ENCODE measurements at regions not wholly inside any gene's neighbourhood (a gene's known extent, or its start where the extent isn't known, plus 50 kb on each side); places are given as distances from the start of the nearest gene placed in this dataset.
"Not testable (repeated sequence)": the region's sequence is repeated elsewhere in the genome, so short reads cannot be mapped to it uniquely, and the experiment has no call there.

DNA sequence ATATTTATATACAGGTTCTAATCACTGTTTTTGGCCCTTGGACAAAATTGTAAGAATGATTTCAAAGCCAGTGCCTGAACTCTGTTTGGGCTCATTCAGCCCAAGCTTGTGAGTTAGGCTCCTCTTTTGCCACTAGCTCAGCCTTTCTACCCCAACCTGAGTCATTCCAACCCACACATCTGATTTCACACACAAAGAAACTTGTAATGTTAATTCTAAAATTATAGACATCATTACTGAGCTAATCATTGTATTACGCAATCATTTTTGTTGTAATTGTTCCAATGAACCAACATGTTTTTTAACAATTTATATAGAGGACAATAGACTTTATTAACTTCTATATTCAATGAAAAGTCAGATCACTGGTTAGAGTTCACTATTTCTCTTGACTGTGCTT lies 441.1 kb downstream of the ETNK1 start:
- DNase-seq = peak in 1 of 51 donors; percentile 12

DNA sequence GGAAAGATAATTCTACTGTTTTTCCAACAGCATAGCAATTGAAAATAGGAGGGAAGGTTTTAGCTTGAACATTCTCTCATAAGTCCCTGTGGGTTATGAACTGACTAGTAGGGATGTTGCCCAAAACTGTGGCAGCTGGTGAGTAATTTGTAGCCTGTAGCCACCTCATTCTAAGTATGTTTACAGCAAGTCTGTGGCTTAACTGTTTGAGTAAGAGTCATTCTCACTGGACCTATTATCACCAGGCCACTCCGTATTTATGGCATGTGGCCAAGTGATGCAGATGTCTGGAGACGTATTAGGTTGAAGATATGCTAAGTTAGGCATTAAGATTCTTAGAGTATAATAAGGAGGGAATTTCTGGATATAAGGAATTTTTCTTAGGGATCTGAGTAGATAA lies 458.3 kb downstream of the ETNK1 start:
- DNase-seq = no peak

DNA sequence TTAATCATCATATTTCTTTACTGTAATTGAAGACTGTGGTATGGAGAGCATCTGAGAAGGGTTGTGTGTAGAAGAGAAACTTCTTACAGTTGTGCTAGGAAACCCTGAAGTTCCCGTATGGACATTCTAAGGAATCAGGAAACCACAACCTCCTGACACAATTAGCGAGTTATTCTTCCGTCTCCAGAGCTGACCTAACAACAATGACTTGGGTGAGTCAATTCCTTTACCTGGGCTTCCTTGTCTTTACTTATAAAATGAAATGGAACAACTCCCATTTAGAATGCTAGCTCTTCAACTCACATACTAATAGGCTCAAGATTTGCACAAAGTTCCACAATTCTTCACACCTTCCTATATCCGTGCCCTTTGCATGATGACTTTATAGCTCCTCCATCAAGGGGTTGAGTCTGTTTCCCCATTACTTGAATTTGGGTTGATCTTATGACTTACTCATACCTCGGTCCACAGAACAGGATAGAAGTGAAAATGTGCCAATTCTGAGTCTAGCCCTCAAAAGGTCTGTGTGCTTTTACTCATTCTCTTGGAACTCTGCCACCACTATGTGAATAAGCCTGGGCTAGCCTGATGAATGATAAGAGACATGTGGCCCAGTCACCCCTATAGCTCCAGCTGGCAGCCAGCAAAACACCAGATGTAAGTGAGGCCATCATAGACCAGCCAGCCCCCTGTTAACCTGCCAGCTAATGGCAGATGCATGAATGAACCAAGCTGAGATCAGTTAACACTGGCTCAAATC lies 459.4 kb downstream of the ETNK1 start:
- DNase-seq = no peak

DNA sequence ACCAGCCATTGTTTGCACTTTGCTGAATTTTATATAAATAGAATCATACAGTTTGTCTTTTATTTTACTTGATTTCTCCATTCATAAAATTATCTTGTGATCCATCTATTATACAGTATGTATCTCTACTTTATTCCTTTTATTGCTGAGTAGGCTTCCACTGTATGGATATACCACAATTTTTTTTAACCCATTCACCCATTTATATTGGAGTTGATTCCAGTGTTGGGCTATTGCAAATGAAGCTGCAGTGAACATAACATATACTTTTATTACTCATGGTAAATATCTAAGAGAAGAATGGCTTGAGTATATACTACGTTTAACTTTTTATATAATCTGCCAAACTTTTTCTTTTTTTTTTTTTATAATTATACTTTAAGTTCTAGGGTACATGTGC lies 463.6 kb downstream of the ETNK1 start:
- DNase-seq = no peak

DNA sequence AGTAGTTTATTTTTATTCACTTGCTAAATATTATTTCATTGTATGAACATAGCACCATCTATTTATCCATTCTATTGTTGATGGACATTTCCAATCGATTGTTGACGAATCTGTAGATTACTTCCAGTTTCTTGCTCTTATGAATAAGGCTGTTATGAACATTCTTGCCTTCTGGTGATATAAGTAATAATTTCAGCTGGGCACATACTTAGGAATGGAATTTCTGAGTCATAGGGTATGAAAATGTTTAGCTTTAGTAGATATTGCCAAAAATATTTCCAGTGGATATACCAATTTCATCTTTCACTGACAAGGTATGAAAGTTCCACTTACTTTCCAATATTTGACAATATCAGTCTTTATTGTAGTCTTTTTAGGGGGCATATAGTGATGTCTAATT lies 468.5 kb downstream of the ETNK1 start:
- DNase-seq = no peak

DNA sequence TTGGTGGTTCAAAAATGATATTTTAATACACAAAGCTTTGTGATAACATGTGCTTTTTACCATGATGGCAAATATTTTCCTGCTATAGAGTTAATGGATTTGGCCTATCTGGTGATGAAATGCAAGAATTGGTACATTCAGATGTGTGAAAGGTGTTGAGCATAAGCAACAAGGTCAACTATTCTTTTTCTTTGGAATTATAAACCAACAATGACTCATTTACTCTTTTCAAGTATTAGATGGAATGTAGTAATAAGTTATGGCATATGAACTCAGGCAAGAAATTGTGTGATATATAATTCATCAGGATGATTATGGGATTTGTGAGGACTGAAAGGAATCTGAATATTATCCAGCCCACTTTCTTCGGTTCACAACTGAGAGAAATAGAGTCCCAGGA lies 471.4 kb downstream of the ETNK1 start:
- no peak for DNase-seq

DNA sequence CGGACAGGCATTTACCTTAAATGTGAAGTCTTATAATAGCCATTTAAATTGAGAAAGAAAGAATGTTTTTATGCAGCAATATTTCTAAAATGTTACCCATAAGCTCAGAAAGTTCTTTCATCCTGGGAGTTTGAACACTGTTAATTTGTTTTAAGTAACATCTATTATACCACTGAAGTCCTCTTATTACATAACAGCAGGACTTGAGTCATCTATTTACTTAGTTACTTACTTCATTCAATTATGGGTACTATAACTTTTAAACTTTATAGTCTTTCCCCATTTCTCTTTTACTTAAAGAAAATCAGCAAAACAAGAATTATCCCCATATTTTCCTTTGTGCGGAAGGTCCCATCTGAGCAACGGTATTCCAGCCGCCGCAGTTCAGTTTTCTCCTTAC lies 473.1 kb downstream of the ETNK1 start:
- DNase-seq = no peak

DNA sequence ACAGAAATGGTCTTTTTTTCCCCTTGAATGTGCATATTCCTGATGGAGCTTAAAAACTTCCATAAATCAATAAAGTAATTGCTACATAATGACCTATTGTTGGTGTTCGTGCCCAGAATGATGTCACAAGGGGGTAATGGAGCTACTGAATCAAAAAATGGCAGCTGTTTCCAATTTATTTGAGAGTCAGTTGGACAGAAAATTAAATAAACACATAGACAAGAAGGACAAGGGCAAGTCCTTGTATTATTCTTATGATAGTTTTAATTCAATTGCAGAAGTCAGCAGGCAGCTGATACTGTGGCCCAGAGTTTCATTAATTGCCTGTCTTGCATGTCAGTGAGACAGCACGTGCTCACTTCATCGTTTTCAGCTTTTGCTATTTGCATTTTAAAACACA lies 473.5 kb downstream of the ETNK1 start:
- DNase-seq = no peak

DNA sequence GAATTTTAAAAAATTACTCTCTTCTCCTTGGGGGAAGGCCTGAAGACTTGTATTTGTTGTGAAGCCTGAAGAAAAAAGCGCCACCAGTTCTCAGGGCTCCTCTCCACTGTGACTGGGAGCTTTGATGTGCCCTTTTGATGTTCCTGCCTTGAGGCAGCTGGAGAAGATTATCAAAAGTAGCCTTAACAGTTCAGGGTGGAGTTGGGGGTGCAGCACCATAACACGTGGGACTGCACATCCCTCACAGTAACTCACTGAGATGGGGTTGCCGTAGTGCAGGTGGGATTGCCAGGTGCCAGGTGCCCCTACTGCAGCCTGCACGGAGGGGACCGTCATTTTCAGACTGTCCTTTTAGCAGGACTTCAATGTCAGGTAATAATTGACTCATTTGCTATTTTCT lies 474.1 kb downstream of the ETNK1 start:
- DNase-seq = no peak

DNA sequence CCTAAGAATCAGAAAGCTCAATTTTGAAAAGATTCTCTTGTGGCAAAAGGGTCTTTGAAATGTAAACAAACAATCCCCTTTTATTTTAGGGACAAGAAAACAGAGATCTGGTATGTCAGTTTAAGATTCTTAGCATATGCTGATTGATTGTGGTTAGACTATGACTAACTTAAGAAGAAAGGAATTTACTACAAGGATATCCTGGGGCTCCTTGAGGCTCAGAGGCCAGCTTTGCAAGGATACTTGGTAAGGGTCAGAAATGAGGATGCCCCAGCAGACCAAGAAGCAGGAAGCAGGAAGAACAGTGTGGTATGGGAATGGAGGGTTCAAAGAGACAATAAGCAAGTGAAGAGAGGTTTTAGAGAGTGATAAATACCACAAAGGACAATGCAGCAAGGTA lies 474.6 kb downstream of the ETNK1 start:
- DNase-seq = no peak

DNA sequence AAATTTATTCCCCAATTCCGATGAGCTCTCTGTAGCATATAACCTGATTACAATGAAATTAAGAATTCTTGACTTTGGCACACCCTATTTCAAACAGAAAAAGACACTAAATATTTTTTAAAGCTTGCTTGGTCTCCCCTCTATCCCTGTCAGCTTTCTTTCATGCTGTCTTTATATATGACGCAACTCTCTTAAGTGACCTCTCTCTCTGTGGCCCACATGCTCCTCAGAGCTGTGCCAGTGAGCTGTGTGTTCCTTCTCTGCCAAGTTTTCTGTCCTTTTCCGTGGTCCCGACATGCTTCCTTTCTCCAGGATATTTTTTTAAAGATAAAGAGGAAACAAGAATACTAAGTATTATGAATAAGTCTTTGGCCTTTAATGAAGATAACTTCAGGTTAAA lies 484.0 kb downstream of the ETNK1 start:
- no peak for DNase-seq

DNA sequence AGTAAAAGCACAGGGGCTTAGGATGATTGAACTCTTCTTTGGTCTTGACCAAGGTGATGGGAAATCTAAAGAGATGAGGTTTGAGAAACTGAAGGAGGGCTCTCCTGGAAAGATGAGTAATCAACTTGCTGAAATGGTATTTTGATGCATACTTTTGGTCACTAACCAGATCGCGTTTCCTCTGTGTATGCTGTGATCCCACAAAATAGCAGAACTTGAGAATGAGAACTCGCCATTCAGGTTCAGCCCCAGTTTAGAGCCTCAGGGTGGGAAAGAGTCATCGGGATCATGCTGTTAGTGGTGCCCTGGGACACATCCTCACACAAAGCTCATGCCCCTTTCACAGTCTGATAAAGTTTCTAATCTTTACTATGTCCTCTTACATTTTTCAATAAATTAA lies 488.8 kb downstream of the ETNK1 start:
- no peak for DNase-seq

DNA sequence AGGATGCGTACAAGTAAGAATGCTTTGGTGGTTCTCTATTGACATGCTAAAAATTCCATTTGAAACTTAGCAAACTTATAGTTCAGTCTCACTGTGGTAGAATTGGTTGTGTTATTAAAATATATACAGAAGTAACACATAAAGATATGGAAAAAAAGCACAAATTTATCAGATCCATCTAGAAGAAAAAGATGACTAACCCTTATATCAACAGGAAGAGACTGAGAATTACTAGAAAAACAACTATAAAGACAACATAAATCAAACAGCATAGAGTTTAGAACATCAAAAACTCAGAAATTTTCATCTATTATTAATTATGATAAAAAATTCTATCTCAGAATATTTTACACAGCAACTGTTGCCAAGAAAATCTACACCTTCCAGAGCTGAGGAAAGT lies 491.0 kb downstream of the ETNK1 start:
- no peak for DNase-seq

DNA sequence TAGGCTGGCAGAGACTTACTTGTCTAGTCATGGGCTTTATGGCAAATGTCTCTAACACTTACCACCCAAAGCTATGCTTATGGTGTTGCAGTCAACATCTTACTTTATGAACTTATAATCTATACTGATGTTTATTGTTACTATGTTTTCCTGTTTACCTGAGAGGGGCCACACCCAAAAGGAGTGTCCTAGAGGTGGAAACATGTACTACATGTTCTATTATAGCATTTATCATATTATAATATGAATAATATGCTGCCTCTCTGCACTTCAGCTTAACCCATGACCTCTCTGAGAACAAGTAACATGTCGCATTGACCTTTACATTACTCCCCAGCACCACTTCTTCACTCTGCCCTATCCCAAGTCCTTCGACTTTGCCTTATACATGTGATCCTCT lies 501.8 kb downstream of the ETNK1 start:
- no peak for DNase-seq

DNA sequence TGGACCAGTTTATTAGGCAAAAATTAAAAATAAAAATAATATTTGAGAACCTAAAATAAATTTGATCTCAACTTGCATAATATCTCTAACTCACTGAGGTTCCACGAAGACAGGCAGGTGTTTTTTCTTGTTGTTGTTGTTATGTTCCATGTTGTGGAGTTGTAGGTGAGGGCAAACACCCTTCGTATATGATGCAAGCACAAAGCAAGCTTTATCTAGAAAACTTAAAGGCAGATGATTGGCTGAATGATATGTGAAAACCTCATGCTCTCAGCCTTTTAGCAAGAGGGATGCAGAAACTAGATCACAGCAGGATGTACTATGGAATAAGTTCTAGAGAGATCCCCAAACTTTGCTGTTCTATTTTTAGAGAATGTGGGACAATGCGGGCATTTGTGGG lies 502.7 kb downstream of the ETNK1 start:
- DNase-seq = no peak

DNA sequence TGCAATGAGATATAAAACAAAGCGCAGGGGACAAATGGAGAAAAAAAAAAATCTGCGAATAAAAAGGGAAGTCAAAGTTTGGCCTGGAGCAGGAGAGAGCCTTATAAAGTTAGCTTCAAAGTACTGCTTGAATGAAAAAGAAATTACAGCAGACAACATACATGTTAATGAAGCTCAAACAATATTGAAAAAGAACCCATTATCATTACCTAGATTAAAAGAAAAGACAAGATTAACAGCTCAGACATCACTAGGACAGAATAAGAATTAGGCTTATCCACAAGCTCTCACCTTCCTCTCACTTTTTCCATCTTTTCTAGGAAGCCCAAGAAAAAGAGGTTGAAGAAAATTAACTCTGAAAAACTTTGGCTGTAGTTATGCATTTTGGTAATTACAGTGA lies 503.5 kb downstream of the ETNK1 start:
- no peak for DNase-seq

DNA sequence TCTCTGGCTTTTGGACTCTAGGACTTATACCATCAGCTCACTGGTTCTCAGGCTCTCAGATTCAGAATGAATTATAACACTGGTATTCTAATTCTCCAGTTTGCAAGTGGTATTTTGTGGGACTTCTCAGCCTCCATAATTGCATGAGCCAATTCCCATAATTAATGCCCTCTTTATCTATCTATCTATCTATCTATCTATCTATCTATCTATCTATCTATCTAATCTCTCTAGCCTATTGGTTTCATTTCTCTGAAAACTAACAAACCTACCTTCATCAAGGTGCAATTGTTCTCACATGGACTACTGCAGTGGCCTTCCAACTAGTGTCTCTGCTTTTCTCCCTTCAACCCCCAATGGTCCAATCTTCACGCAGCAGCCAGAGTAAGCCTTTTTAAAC lies 507.4 kb downstream of the ETNK1 start:
- DNase-seq = no peak

DNA sequence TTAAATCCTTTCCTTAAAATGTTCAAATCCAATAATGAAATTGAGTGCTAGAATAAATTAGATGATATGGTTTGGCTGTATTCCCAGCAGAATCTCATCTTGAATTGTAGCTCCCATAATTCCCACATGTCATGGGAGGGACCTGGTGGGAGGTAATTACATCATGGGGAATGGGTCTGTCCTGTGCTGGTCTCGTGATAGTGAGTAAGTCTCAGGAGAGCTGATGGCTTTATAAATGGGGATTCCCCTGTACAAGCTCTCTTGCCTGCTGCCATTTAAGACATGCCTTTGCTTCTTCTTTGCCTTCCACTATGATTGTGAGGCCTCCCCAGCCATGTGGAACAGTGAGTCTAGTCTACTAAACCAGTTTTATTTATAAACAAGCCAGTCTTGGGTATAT lies 508.5 kb downstream of the ETNK1 start:
- no peak for DNase-seq

DNA sequence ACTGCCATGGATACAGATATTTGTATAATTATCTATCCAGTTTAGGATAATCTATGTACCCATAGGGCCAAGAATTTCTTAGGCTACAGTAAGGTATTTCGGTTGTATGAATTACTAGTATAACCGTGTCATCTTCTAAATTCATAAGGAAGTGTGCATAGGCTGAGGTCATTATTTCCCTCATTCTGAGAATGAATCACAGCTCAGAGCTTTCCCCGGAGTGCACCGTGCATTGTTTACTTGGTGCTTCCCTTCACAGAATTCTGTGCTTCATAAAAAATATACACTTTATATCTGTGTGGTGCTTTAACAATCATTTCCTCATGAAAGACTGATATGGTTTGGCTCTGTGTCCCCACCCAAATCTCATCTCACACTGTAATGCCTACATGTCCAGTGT lies 514.1 kb downstream of the ETNK1 start:
- DNase-seq = no peak

DNA sequence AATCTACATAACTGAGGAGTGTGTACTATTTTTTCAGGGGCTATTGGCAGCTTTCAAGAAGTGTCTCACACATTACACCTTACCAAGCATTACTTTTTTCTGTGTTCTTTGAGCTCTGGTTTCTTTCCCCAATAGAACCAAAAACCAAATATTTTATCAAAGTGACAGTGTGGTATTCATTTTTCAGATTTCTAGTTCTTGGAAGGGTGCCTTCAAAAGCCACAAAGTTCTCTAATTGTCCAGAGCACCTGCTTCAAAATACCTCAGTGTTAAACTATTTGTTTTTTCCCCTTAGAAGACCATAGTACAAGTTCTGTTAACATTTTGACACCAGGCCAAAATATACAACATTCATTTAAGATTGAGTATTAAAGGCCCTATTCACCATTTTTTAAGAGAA lies 515.7 kb downstream of the ETNK1 start:
- no peak for DNase-seq

DNA sequence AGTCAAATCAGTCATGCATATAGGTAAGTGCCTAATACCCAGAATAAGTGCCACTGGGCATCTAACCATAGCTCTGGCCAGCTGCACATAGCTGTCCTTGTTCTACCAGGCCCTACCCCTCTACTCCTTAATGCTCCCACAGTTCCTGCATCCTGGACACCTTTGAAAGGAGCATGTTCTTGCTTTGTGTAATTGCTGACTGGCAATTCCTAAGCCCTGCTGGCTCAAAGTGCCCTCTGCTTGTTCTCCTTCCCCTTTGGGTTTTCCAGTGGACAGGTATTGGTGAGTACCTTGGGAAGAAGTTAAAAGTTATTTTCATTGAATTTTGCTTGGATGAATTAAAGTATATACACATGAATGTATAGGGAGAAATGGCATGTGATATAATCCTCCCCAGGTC lies 516.4 kb downstream of the ETNK1 start:
- DNase-seq = no peak

DNA sequence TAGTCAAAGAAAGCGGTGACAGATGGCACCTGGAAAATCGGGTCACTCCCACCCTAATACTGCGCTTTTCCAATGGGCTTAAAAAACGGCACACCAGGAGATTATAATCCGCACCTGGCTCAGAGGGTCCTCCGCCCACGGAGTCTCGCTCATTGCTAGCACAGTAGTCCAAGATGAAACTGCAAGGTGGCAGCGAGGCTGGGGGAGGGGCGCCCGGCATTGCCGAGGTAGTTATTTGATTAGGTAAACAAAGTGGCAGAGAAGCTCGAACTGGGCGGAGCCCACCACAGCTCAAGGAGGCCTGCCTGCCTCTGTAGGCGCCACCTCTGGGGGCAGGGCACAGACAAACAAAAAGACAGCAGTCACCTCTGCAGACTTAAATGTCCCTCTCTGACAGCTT lies 521.1 kb downstream of the ETNK1 start:
- not testable (repeated sequence) for DNase-seq

DNA sequence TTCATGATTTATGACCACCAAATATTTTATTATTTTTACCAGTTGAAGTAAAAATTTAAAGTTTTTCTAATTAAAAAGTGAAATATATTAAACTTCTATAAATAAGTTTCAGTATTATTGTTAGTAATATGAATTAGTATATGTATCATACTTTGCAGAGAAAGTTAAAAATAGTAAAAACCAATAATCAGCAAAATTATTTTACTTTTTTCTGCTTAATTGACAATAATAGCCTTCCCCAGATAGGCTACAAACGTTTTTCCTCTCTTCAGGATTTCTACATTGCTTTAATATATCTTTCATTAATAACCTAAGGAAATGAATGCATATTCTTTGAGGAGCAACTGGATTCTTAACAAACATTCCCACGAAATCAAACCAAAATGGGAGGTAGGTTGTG lies 543.5 kb downstream of the ETNK1 start:
- no peak for DNase-seq

DNA sequence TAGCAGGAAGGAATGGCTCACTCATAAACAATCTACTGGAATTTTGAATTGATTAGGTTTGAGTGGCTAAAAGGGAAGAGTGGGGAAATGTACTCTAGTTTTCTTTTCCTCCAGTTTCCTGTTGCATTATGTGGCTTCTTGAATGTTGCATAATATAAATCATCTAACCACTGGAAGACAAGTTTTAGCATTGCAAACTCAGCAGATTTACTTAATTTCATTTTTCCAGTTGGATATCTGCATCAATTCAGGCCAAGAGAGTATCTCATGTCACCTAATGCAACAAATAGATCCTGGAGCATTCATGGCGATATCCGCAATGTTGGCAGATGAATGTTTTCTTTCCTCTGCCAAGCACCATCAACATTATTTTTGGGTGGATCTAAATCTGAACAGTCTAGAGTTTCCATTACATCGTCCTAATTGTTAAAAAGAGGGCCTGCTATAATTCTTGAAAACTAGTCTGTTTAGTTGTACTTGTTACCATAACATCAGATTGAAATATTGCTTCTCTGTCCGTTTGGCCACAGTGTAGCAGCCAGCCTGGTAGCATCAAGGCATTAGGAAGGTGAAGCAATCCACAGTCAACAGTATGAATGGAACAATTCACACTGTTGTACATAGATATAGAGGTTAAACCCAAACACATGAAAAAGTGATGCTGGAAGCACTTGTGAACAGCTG lies 544.2 kb downstream of the ETNK1 start:
- DNase-seq = no peak
